ENCODE measurements at regions not wholly inside any gene's neighbourhood (a gene's known extent, or its start where the extent isn't known, plus 50 kb on each side); places are given as distances from the start of the nearest gene placed in this dataset.
A peak's percentile ranks its signal among the peaks of the same experiment; 100 is the strongest.

DNA sequence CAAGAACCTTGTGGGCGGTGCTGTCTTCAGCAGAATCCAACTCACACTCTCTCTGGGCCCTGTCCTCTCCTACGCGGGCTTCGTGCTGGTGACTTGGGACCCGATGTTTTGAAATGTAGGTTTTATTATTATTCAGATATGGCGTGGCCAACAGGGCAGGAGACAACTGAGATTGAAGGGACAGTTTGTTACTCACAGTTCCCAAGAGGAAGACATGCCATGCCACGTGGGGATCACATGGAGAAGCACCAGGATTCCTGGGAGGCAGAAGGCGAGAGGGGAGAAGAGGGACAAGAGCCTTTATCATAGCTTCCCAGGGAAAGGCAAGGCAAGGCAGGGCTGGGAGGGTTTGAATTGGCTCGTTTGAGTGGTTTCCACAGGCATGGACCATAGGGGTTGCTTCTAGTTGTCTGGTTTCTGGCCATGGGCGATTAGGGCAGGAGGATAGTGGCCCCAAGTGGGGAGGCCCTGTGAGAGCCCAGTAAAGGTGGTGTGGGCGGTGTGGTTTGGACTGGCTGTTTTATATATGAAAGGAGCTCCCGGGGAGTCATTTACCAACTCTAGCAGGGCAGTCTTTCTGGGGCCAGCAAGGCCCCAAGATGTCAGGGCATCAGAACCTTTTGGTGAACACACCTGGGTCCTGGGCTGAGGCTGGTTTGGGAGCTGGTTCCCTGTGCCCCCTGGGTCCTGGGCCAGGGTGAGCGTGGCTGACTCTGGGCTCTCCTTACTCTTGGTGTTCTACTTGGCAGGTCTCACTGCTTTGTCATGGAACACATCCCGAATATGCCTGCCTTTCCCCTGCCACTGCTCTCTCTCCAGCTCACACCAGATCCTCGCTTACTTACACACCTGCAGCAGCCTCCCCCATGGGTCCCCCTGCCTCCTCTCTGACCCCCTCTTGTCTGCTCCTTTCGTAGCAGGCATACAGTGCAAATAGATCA lies 94.0 kb upstream of the ZNF536 start:
- no peaks in the 10 kb centered on the region for H3K36me3 ChIP-seq (ENCODE audit: control insufficient read depth in 2 of 2, insufficient read depth in 1 of 2, low read length in 2 of 2)
- H3K9me3 ChIP-seq (ENCODE audit: control insufficient read depth, insufficient read depth, low read depth, low read length) = peaks cover 2% of the 10 kb centered on the region
- ChIA-PET CTCF (interaction anchor here (0.6 to 1.3 kb wide), 4 partner anchors 15 to 362 kb away, joined by 3 read pairs; no protein-coding TSS in a partner anchor), POLR2A (no interaction called here)
- H3K27ac ChIP-seq (ENCODE audit: extremely low read depth, low read depth, low read length) = no peak overlapping the region
- no peak overlapping the region for H3K4me3 ChIP-seq (ENCODE audit: low read depth, low read length)
- TF ChIP-seq ZNF266 (tag by site-specific recombination; IDR thresholded peaks at IDR 0.05; ENCODE audit: low read depth) = peak; percentile 98
- TF ChIP-seq, protein P1, sequence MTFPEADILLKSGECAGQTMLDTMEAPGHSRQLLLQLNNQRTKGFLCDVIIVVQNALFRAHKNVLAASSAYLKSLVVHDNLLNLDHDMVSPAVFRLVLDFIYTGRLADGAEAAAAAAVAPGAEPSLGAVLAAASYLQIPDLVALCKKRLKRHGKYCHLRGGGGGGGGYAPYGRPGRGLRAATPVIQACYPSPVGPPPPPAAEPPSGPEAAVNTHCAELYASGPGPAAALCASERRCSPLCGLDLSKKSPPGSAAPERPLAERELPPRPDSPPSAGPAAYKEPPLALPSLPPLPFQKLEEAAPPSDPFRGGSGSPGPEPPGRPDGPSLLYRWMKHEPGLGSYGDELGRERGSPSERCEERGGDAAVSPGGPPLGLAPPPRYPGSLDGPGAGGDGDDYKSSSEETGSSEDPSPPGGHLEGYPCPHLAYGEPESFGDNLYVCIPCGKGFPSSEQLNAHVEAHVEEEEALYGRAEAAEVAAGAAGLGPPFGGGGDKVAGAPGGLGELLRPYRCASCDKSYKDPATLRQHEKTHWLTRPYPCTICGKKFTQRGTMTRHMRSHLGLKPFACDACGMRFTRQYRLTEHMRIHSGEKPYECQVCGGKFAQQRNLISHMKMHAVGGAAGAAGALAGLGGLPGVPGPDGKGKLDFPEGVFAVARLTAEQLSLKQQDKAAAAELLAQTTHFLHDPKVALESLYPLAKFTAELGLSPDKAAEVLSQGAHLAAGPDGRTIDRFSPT (tag by site-specific recombination; IDR thresholded peaks at IDR 0.05) = no peak
- peak; percentile 52 for TF ChIP-seq ZFHX2 (tag by site-specific recombination; conservative IDR thresholded peaks at IDR 0.05)
- TF ChIP-seq ZNF776 (tag by site-specific recombination; IDR thresholded peaks at IDR 0.05; ENCODE audit: borderline replicate concordance) = no peak
- TF ChIP-seq ZNF768 (tag by site-specific recombination; IDR thresholded peaks at IDR 0.05) = no peak
- TF ChIP-seq ZNF155 (tag by site-specific recombination; IDR thresholded peaks at IDR 0.05) = no peak
- H3K4me1 ChIP-seq (ENCODE audit: control insufficient read depth, insufficient read depth, low read length) = peaks cover 10% of the 10 kb centered on the region; the same call in 1 of the 2 replicates

DNA sequence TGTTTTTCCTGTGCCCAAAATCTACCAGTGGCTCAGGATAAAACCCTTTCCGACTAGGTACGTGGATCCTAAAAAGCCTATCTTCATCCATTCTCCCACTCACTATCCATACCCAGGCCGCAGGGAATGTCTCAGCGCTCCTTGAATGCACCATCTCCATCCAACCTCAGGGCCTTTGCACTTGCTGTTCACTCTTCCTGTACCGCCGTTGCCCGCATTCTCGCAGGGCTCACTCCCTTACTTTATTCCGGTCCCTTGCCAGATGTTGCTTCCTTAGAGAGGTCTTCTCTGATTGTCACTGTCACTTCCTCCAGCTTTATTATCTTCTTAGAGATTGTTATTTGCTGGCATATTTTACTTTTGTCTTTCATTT lies 93.3 kb upstream of the ZNF536 start:
- peaks cover 10% of the 10 kb centered on the region; the same call in 1 of the 2 replicates for H3K4me1 ChIP-seq (ENCODE audit: control insufficient read depth, insufficient read depth, low read length)

DNA sequence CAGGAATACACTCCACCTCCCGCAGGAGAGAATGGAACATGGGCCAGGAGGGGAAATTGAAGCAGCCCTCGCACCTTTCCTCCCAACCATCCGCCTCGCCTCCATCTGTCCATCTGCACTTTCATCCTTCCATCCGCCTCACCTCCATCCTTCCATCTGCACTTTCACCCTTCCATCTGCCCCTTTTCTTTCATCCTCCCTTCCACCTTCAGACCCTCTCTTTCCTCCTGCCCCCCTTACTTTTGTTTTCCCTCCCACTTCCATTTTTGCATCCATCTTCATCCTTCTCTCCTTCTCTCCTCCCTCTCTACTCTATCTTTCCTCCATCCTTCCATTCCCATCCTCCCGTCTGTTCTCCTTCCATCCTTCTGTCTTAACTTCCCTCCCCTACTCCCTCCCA lies 92.2 kb upstream of the ZNF536 start:
- POLR2A ChIA-PET = no interaction called here
- 0 out of 2 replicates have a peak, but pooled peaks have one; percentile 42 for TF ChIP-seq ZNF473 (tag by site-specific recombination; IDR thresholded peaks at IDR 0.05)
- TF ChIP-seq ZNF155 (tag by site-specific recombination; IDR thresholded peaks at IDR 0.05) = no peak
- TF ChIP-seq ZNF266 (tag by site-specific recombination; IDR thresholded peaks at IDR 0.05; ENCODE audit: low read depth) = no peak
- TF ChIP-seq ZNF776 (tag by site-specific recombination; IDR thresholded peaks at IDR 0.05; ENCODE audit: borderline replicate concordance) = 0 out of 2 replicates have a peak, but pooled peaks have one; percentile 26
- TF ChIP-seq, protein P2, sequence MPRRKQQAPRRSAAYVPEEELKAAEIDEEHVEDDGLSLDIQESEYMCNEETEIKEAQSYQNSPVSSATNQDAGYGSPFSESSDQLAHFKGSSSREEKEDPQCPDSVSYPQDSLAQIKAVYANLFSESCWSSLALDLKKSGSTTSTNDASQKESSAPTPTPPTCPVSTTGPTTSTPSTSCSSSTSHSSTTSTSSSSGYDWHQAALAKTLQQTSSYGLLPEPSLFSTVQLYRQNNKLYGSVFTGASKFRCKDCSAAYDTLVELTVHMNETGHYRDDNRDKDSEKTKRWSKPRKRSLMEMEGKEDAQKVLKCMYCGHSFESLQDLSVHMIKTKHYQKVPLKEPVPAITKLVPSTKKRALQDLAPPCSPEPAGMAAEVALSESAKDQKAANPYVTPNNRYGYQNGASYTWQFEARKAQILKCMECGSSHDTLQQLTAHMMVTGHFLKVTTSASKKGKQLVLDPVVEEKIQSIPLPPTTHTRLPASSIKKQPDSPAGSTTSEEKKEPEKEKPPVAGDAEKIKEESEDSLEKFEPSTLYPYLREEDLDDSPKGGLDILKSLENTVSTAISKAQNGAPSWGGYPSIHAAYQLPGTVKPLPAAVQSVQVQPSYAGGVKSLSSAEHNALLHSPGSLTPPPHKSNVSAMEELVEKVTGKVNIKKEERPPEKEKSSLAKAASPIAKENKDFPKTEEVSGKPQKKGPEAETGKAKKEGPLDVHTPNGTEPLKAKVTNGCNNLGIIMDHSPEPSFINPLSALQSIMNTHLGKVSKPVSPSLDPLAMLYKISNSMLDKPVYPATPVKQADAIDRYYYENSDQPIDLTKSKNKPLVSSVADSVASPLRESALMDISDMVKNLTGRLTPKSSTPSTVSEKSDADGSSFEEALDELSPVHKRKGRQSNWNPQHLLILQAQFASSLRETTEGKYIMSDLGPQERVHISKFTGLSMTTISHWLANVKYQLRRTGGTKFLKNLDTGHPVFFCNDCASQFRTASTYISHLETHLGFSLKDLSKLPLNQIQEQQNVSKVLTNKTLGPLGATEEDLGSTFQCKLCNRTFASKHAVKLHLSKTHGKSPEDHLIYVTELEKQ (tag by site-specific recombination; IDR thresholded peaks at IDR 0.05; ENCODE audit: borderline replicate concordance) = no peak
- TF ChIP-seq ZNF404 (tag by site-specific recombination; IDR thresholded peaks at IDR 0.05) = no peak
- TF ChIP-seq ZNF621 (tag by site-specific recombination; IDR thresholded peaks at IDR 0.05) = no peak
- no peak for TF ChIP-seq GLI4 (tag by site-specific recombination; IDR thresholded peaks at IDR 0.05)
- TF ChIP-seq PRDM1 (tag by site-specific recombination; IDR thresholded peaks at IDR 0.05) = peak; percentile 92
- no peak for TF ChIP-seq ZNF624 (tag by site-specific recombination; IDR thresholded peaks at IDR 0.05)
- no peak for TF ChIP-seq ZIC2 (tag by site-specific recombination; IDR thresholded peaks at IDR 0.05)
- TF ChIP-seq ZNF221 (tag by site-specific recombination; IDR thresholded peaks at IDR 0.05; ENCODE audit: borderline replicate concordance) = no peak
- 0 out of 2 replicates have a peak, but pooled peaks have one; percentile 15 for TF ChIP-seq ZNF548 (tag by site-specific recombination; IDR thresholded peaks at IDR 0.05)
- peak; percentile 99 for TF ChIP-seq ZNF366 (tag by site-specific recombination; conservative IDR thresholded peaks at IDR 0.05)
- TF ChIP-seq, protein P3, sequence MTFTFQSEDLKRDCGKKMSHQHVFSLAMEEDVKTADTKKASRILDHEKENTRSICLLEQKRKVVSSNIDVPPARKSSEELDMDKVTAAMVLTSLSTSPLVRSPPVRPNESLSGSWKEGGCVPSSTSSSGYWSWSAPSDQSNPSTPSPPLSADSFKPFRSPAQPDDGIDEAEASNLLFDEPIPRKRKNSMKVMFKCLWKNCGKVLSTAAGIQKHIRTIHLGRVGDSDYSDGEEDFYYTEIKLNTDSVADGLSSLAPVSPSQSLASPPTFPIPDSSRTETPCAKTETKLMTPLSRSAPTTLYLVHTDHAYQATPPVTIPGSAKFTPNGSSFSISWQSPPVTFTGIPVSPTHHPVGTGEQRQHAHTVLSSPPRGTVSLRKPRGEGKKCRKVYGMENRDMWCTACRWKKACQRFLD (tag by site-specific recombination; IDR thresholded peaks at IDR 0.05) = no peak
- TF ChIP-seq ZNF184 (tag by site-specific recombination; IDR thresholded peaks at IDR 0.05) = no peak
- no peak for TF ChIP-seq ZBTB21 (tag by site-specific recombination; IDR thresholded peaks at IDR 0.05)
- TF ChIP-seq SETDB1 (IDR thresholded peaks at IDR 0.05; ENCODE audit: insufficient read length, low read length) = no peak

More for the DNA sequence above, 93.3 kb upstream of the ZNF536 start:
- Histone ChIP-seq H3K9me3 (ENCODE audit: control insufficient read depth, insufficient read depth, low read depth, low read length) (no peaks in the 10 kb centered on the region; the same call in 1 of the 2 replicates), H3K4me3 (ENCODE audit: low read depth, low read length) (no peak overlapping the region), H3K36me3 (ENCODE audit: control insufficient read depth in 2 of 2, insufficient read depth in 1 of 2, low read length in 2 of 2) (no peaks in the 10 kb centered on the region), H3K27ac (ENCODE audit: extremely low read depth, low read depth, low read length) (no peak overlapping the region)
- TF ChIP-seq ZNF623 (tag by site-specific recombination; IDR thresholded peaks at IDR 0.05) = peak; percentile 95
- no peak for TF ChIP-seq ZNF658 (tag by site-specific recombination; IDR thresholded peaks at IDR 0.05)
- TF ChIP-seq ZNF335 (tag by site-specific recombination; conservative IDR thresholded peaks at IDR 0.05) = no peak
- ChIA-PET POLR2A (no interaction called here), CTCF (interaction anchor here (0.7 to 1.3 kb wide), 3 partner anchors 10 to 233 kb away, joined by 3 to 4 read pairs (median 3); no protein-coding TSS in a partner anchor)

More for the DNA sequence above, 92.2 kb upstream of the ZNF536 start:
- CTCF ChIA-PET = interaction anchor here (1.3 kb wide), 1 partner anchor 17 kb away, joined by 3 read pairs; no protein-coding TSS in a partner anchor
- H3K4me3 ChIP-seq (ENCODE audit: low read depth, low read length) = no peak overlapping the region
- no peaks in the 10 kb centered on the region for H3K9me3 ChIP-seq (ENCODE audit: control insufficient read depth, insufficient read depth, low read depth, low read length)
- H3K27ac ChIP-seq (ENCODE audit: extremely low read depth, low read depth, low read length) = no peak overlapping the region
- no peaks in the 10 kb centered on the region for H3K36me3 ChIP-seq (ENCODE audit: control insufficient read depth in 2 of 2, insufficient read depth in 1 of 2, low read length in 2 of 2)
- peaks cover 10% of the 10 kb centered on the region; the same call in 1 of the 2 replicates for H3K4me1 ChIP-seq (ENCODE audit: control insufficient read depth, insufficient read depth, low read length)
